ENCODE measurements at regions not wholly inside any gene's neighbourhood (a gene's known extent, or its start where the extent isn't known, plus 50 kb on each side); places are given as distances from the start of the nearest gene placed in this dataset.
"Not testable (repeated sequence)": the region's sequence is repeated elsewhere in the genome, so short reads cannot be mapped to it uniquely, and the experiment has no call there.

GRCh38 chr3:22862111-22862510 is 341.0 kb upstream of the UBE2E2 start (continued):
- TF ChIP-seq CLOCK (CRISPR knock-in tag; IDR thresholded peaks at IDR 0.05; ENCODE audit: borderline replicate concordance): no peak
- no peak for TF ChIP-seq AFF4 (CRISPR knock-in tag; IDR thresholded peaks at IDR 0.05)
- no peak for TF ChIP-seq ZSCAN29 (IDR thresholded peaks at IDR 0.05)
- TF ChIP-seq DMBX1 (CRISPR knock-in tag; IDR thresholded peaks at IDR 0.05; ENCODE audit: borderline replicate concordance): no peak
- TF ChIP-seq U2AF2 (optimal IDR thresholded peaks at IDR 0.05; ENCODE audit: low read depth, low read length): no peak
- no peak for TF ChIP-seq THRB (CRISPR knock-in tag; conservative IDR thresholded peaks at IDR 0.05)
- no peak for TF ChIP-seq ETV5 (CRISPR knock-in tag; IDR thresholded peaks at IDR 0.05; ENCODE audit: low read depth)

- in situ Hi-C loops (cut with MboI); H2AFZ ChIP-seq (ENCODE audit: low read depth, low read length); ATAC-seq; POLR2A ChIA-PET; H3K36me3 ChIP-seq (ENCODE audit: control insufficient read depth, insufficient read depth, low read length); H3K27me3 ChIP-seq (ENCODE audit: control insufficient read depth in 2 of 2, insufficient read depth in 2 of 2, low read length in 2 of 2); intact Hi-C loops (cut with micrococcal nuclease); H3K4me2 ChIP-seq (ENCODE audit: insufficient read depth, low read length); DNase-seq (ENCODE audit: extremely low read depth in 1 of 4, low spot score in 3 of 4); CTCF ChIA-PET (ENCODE audit: low intra/inter-chr PET ratio); BruUV-seq (replicated peaks); H3K4me3 ChIP-seq; H4K20me1 ChIP-seq (replicated peaks; ENCODE audit: control insufficient read depth, insufficient read depth, low read length); H3K27ac ChIP-seq (ENCODE audit: extremely low read depth, low read depth, low read length); H3K79me2 ChIP-seq (ENCODE audit: control insufficient read depth, insufficient read depth, low read length); H3K9me3 ChIP-seq (replicated peaks; ENCODE audit: control insufficient read depth, insufficient read depth, low read depth, low read length); FAIRE-seq; H3K9me1 ChIP-seq (ENCODE audit: control insufficient read depth, insufficient read depth, low read length); H3K9ac ChIP-seq (ENCODE audit: insufficient read depth in 1 of 2, low read depth in 2 of 2, low read length in 2 of 2); H3K4me1 ChIP-seq (replicated peaks in 1 of 2; ENCODE audit: control insufficient read depth in 2 of 2, insufficient read depth in 2 of 2, low read length in 2 of 2): not testable (repeated sequence)
- 10% methylated on average over 2 of the region's 2 CpGs for WGBS (ENCODE audit: insufficient coverage, low coverage, missing lambda C conversion rate)
Observed at GRCh38 chr3:22882834-22883233, 320.3 kb upstream of the UBE2E2 start.
